ENCODE measurements at regions not wholly inside any gene's neighbourhood (a gene's known extent, or its start where the extent isn't known, plus 50 kb on each side); places are given as distances from the start of the nearest gene placed in this dataset.

DNA sequence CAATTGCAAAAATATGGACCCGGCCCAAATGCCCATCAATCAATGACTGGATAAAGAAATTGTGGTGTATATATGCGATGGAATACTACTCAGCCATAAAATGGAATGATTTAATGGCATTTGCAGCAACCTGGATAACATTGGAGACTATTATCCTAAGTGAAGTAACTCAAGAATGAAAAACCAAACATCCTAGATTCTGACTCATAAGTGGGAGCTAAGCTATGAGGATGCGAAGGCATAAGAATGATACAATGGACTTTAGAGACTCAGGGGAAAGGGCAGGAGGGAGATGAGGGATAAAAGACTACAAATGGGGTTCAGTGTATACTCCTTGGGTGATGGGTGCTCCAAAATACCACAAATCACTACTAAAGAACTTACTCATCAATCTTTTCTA lies 247.6 kb upstream of the FBXL7 start:
- TF ChIP-seq, protein P1, sequence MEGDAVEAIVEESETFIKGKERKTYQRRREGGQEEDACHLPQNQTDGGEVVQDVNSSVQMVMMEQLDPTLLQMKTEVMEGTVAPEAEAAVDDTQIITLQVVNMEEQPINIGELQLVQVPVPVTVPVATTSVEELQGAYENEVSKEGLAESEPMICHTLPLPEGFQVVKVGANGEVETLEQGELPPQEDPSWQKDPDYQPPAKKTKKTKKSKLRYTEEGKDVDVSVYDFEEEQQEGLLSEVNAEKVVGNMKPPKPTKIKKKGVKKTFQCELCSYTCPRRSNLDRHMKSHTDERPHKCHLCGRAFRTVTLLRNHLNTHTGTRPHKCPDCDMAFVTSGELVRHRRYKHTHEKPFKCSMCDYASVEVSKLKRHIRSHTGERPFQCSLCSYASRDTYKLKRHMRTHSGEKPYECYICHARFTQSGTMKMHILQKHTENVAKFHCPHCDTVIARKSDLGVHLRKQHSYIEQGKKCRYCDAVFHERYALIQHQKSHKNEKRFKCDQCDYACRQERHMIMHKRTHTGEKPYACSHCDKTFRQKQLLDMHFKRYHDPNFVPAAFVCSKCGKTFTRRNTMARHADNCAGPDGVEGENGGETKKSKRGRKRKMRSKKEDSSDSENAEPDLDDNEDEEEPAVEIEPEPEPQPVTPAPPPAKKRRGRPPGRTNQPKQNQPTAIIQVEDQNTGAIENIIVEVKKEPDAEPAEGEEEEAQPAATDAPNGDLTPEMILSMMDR (conservative IDR thresholded peaks at IDR 0.05; ENCODE audit: low read depth, low read length): no peak
- no peak for TF ChIP-seq EZH2 (IDR thresholded peaks at IDR 0.05; ENCODE audit: borderline replicate concordance, low read depth, low read length, poor library complexity, severe bottlenecking)
